ENCODE measurements at regions not wholly inside any gene's neighbourhood (a gene's known extent, or its start where the extent isn't known, plus 50 kb on each side); places are given as distances from the start of the nearest gene placed in this dataset.

GRCh38 chr2:66334237-66335029, 100.5 kb upstream of the MEIS1 start:
- H3K9ac ChIP-seq (ENCODE audit: low read length), result no peak overlapping the region
- no peak overlapping the region for H3K4me3 ChIP-seq (ENCODE audit: low read length)
- no peak overlapping the region for H2AK5ac ChIP-seq (ENCODE audit: low read length)
- no peaks in the 10 kb centered on the region for H3K79me2 ChIP-seq (ENCODE audit: control insufficient read depth, insufficient read depth, low read length)
- H4K8ac ChIP-seq (ENCODE audit: low read depth, low read length), result no peak overlapping the region
- H2BK5ac ChIP-seq (ENCODE audit: low read length), result no peak overlapping the region
- H4K5ac ChIP-seq (ENCODE audit: low read length), result no peak overlapping the region
- H3K18ac ChIP-seq (ENCODE audit: low read length), result no peak overlapping the region
- H3K56ac ChIP-seq (ENCODE audit: low read length), result no peak overlapping the region
- DNase-seq, result peak; percentile 49
- H3K4me1 ChIP-seq (ENCODE audit: control insufficient read depth, low read depth, low read length), result no peaks in the 10 kb centered on the region
- H2BK15ac ChIP-seq (replicated peaks; ENCODE audit: low read depth), result no peak overlapping the region
- WGBS (ENCODE audit: extremely low coverage, insufficient coverage, low lambda C conversion rate), result no CpG with 5 or more reads among the region's 10 CpGs
- H2BK120ac ChIP-seq (ENCODE audit: low read depth, low read length), result no peak overlapping the region
- no peak overlapping the region for H3K27ac ChIP-seq (ENCODE audit: low read depth, low read length)
- no peak overlapping the region for H3K4me2 ChIP-seq (ENCODE audit: low read length)
- no peaks in the 10 kb centered on the region for H3K27me3 ChIP-seq (ENCODE audit: insufficient read depth, low read length, poor library complexity)
- H3K23ac ChIP-seq (ENCODE audit: low read length), result no peak overlapping the region
- no peaks in the 10 kb centered on the region for H3K36me3 ChIP-seq (ENCODE audit: control insufficient read depth, insufficient read depth, low read length)
- H3K79me1 ChIP-seq (ENCODE audit: low read length), result no peaks in the 10 kb centered on the region
- H3K4ac ChIP-seq (ENCODE audit: low read depth, low read length), result no peak overlapping the region

- no peaks in the 10 kb centered on the region for H3K27me3 ChIP-seq (ENCODE audit: insufficient read depth, low read length, poor library complexity)
- H4K8ac ChIP-seq (ENCODE audit: low read depth, low read length), result no peak overlapping the region
- H3K4me2 ChIP-seq (ENCODE audit: low read length), result no peak overlapping the region
- no peak overlapping the region for H3K4me3 ChIP-seq (ENCODE audit: low read length)
- no peak overlapping the region for H3K27ac ChIP-seq (ENCODE audit: low read depth, low read length)
- no peak for DNase-seq
- H3K4me1 ChIP-seq (ENCODE audit: control insufficient read depth, low read depth, low read length), result no peaks in the 10 kb centered on the region
- no CpG with 5 or more reads among the region's 5 CpGs for WGBS (ENCODE audit: extremely low coverage, insufficient coverage, low lambda C conversion rate)
- no peaks in the 10 kb centered on the region for H3K79me1 ChIP-seq (ENCODE audit: low read length)
- H2BK15ac ChIP-seq (replicated peaks; ENCODE audit: low read depth), result no peak overlapping the region
- no peaks in the 10 kb centered on the region for H3K36me3 ChIP-seq (ENCODE audit: control insufficient read depth, insufficient read depth, low read length)
- no peak overlapping the region for H3K9ac ChIP-seq (ENCODE audit: low read length)
- H3K79me2 ChIP-seq (ENCODE audit: control insufficient read depth, insufficient read depth, low read length), result no peaks in the 10 kb centered on the region
- H2BK120ac ChIP-seq (ENCODE audit: low read depth, low read length), result no peak overlapping the region
- H4K5ac ChIP-seq (ENCODE audit: low read length), result no peak overlapping the region
- H2AK5ac ChIP-seq (ENCODE audit: low read length), result no peak overlapping the region
- no peak overlapping the region for H3K23ac ChIP-seq (ENCODE audit: low read length)
- H2BK5ac ChIP-seq (ENCODE audit: low read length), result no peak overlapping the region
- H3K18ac ChIP-seq (ENCODE audit: low read length), result no peak overlapping the region
- H3K56ac ChIP-seq (ENCODE audit: low read length), result no peak overlapping the region
- H3K4ac ChIP-seq (ENCODE audit: low read depth, low read length), result no peak overlapping the region
These were observed 103.7 kb upstream of the MEIS1 start for GRCh38 chr2:66331176-66331575.

- Histone ChIP-seq H3K9ac (ENCODE audit: low read length) (no peak overlapping the region), H3K27ac (ENCODE audit: low read depth, low read length) (no peak overlapping the region)
- no CpG with 5 or more reads among the region's 5 CpGs for WGBS (ENCODE audit: extremely low coverage, insufficient coverage, low lambda C conversion rate)
These were observed 105.8 kb upstream of the MEIS1 start for GRCh38 chr2:66329081-66329605.

GRCh38 chr2:66327066-66327740, 107.7 kb upstream of the MEIS1 start:
- H3K4ac ChIP-seq (ENCODE audit: low read depth, low read length), result no peak overlapping the region

More at GRCh38 chr2:66329081-66329605, 105.8 kb upstream of the MEIS1 start:
- Histone ChIP-seq H2AK5ac (ENCODE audit: low read length) (no peak overlapping the region), H4K8ac (ENCODE audit: low read depth, low read length) (no peak overlapping the region), H3K4me2 (ENCODE audit: low read length) (no peak overlapping the region), H3K56ac (ENCODE audit: low read length) (no peak overlapping the region), H3K23ac (ENCODE audit: low read length) (no peak overlapping the region), H4K5ac (ENCODE audit: low read length) (no peak overlapping the region), H2BK15ac (replicated peaks; ENCODE audit: low read depth) (no peak overlapping the region), H3K79me1 (ENCODE audit: low read length) (no peaks in the 10 kb centered on the region), H3K18ac (ENCODE audit: low read length) (no peak overlapping the region), H3K4me3 (ENCODE audit: low read length) (no peak overlapping the region), H3K36me3 (ENCODE audit: control insufficient read depth, insufficient read depth, low read length) (no peaks in the 10 kb centered on the region), H3K27me3 (ENCODE audit: insufficient read depth, low read length, poor library complexity) (no peaks in the 10 kb centered on the region), H2BK120ac (ENCODE audit: low read depth, low read length) (no peak overlapping the region), H3K4ac (ENCODE audit: low read depth, low read length) (no peak overlapping the region), H3K79me2 (ENCODE audit: control insufficient read depth, insufficient read depth, low read length) (no peaks in the 10 kb centered on the region), H2BK5ac (ENCODE audit: low read length) (no peak overlapping the region), H3K4me1 (ENCODE audit: control insufficient read depth, low read depth, low read length) (no peaks in the 10 kb centered on the region)
- no peak for DNase-seq

GRCh38 chr2:66324909-66325528, 109.9 kb upstream of the MEIS1 start:
- H3K79me2 ChIP-seq (ENCODE audit: control insufficient read depth, insufficient read depth, low read length), result no peaks in the 10 kb centered on the region
- H3K36me3 ChIP-seq (ENCODE audit: control insufficient read depth, insufficient read depth, low read length), result no peaks in the 10 kb centered on the region

More at GRCh38 chr2:66327066-66327740, 107.7 kb upstream of the MEIS1 start:
- H3K36me3 ChIP-seq (ENCODE audit: control insufficient read depth, insufficient read depth, low read length), result no peaks in the 10 kb centered on the region
- no peak overlapping the region for H4K5ac ChIP-seq (ENCODE audit: low read length)
- H3K56ac ChIP-seq (ENCODE audit: low read length), result no peak overlapping the region
- H3K79me1 ChIP-seq (ENCODE audit: low read length), result no peaks in the 10 kb centered on the region
- no peaks in the 10 kb centered on the region for H3K79me2 ChIP-seq (ENCODE audit: control insufficient read depth, insufficient read depth, low read length)
- H2BK120ac ChIP-seq (ENCODE audit: low read depth, low read length), result no peak overlapping the region
- no peak overlapping the region for H3K4me2 ChIP-seq (ENCODE audit: low read length)
- H3K23ac ChIP-seq (ENCODE audit: low read length), result no peak overlapping the region
- no peaks in the 10 kb centered on the region for H3K27me3 ChIP-seq (ENCODE audit: insufficient read depth, low read length, poor library complexity)
- no peak overlapping the region for H2BK5ac ChIP-seq (ENCODE audit: low read length)
- no peak overlapping the region for H3K18ac ChIP-seq (ENCODE audit: low read length)
- WGBS (ENCODE audit: extremely low coverage, insufficient coverage, low lambda C conversion rate), result no CpG with 5 or more reads among the region's 5 CpGs
- no peak overlapping the region for H2BK15ac ChIP-seq (replicated peaks; ENCODE audit: low read depth)
- no peak overlapping the region for H3K27ac ChIP-seq (ENCODE audit: low read depth, low read length)
- no peaks in the 10 kb centered on the region for H3K4me1 ChIP-seq (ENCODE audit: control insufficient read depth, low read depth, low read length)
- H4K8ac ChIP-seq (ENCODE audit: low read depth, low read length), result no peak overlapping the region
- no peak overlapping the region for H3K9ac ChIP-seq (ENCODE audit: low read length)
- no peak overlapping the region for H3K4me3 ChIP-seq (ENCODE audit: low read length)
- no peak overlapping the region for H2AK5ac ChIP-seq (ENCODE audit: low read length)
- DNase-seq, result no peak

More at GRCh38 chr2:66324909-66325528, 109.9 kb upstream of the MEIS1 start:
- DNase-seq, result no peak
- H3K27ac ChIP-seq (ENCODE audit: low read depth, low read length), result no peak overlapping the region
- H3K9ac ChIP-seq (ENCODE audit: low read length), result no peak overlapping the region
- H3K18ac ChIP-seq (ENCODE audit: low read length), result no peak overlapping the region
- H3K27me3 ChIP-seq (ENCODE audit: insufficient read depth, low read length, poor library complexity), result no peaks in the 10 kb centered on the region
- H3K56ac ChIP-seq (ENCODE audit: low read length), result no peak overlapping the region
- no peaks in the 10 kb centered on the region for H3K79me1 ChIP-seq (ENCODE audit: low read length)
- WGBS (ENCODE audit: extremely low coverage, insufficient coverage, low lambda C conversion rate), result no CpG with 5 or more reads among the region's 4 CpGs
- no peak overlapping the region for H3K4me2 ChIP-seq (ENCODE audit: low read length)
- no peak overlapping the region for H2BK120ac ChIP-seq (ENCODE audit: low read depth, low read length)
- H4K5ac ChIP-seq (ENCODE audit: low read length), result no peak overlapping the region
- no peak overlapping the region for H2BK5ac ChIP-seq (ENCODE audit: low read length)
- H2BK15ac ChIP-seq (replicated peaks; ENCODE audit: low read depth), result no peak overlapping the region
- no peak overlapping the region for H3K4ac ChIP-seq (ENCODE audit: low read depth, low read length)
- no peak overlapping the region for H4K8ac ChIP-seq (ENCODE audit: low read depth, low read length)
- H2AK5ac ChIP-seq (ENCODE audit: low read length), result no peak overlapping the region
- no peak overlapping the region for H3K23ac ChIP-seq (ENCODE audit: low read length)
- no peaks in the 10 kb centered on the region for H3K4me1 ChIP-seq (ENCODE audit: control insufficient read depth, low read depth, low read length)
- H3K4me3 ChIP-seq (ENCODE audit: low read length), result no peak overlapping the region

Measured in mesendoderm (in vitro differentiated cells).